SK-N-SH (cell line): ENCODE measurements at regions not wholly inside any gene's neighbourhood (a gene's known extent, or its start where the extent isn't known, plus 50 kb on each side); places are given as distances from the start of the nearest gene placed in this dataset.

Experiments used
- CTCF ChIA-PET: fragments of 300-600, 350-600 bp; formaldehyde crosslinking; extraction: SDS; loops from one replicate; lab custom pipeline; 2021; lab: Yijun Ruan, JAX
- POLR2A ChIA-PET: fragments of 350-600 bp; sonication (Branson Sonifier 250); formaldehyde crosslinking; extraction: SDS; loops from one replicate; lab custom pipeline; 2020; ENCODE audit warnings: antibody characterized with exemption, inconsistent platforms; lab: Yijun Ruan, JAX
- DNase-seq: peaks from one replicate; pipeline ENCODE4 v3.0.0; 2012
- H2AFZ ChIP-seq: fragments of 200-600 bp; sonication (generic); 2 replicates; pipeline ENCODE4 v1.8.1; 2016; ENCODE audit warnings: antibody characterized with exemption, mild to moderate bottlenecking, low read depth
- H3F3A ChIP-seq: fragments of 200-600 bp; sonication (generic); replicated peaks from 2 replicates; pipeline ENCODE3; 2016; ENCODE audit warnings: antibody characterized with exemption, mild to moderate bottlenecking; ENCODE audit not compliant: insufficient read depth
- H3K27ac ChIP-seq, 2 experiments: fragments of 200-500 bp in 1 of 2; fragments of 200-600 bp in 1 of 2; sonication (Bioruptor generic) in 1 of 2; sonication (generic), shearing (Covaris generic) in 1 of 2; 2 replicates each; pipeline versions ENCODE4 v1.5.1 to v1.6.1; 2014 to 2016; ENCODE audit warnings: low read depth in 2 of 2, inconsistent platforms in 1 of 2, low read length in 1 of 2, mild to moderate bottlenecking in 1 of 2, mixed read lengths in 1 of 2
- H3K27me3 ChIP-seq: fragments of 200-600 bp; sonication (generic), shearing (Covaris generic); 2 replicates; pipeline ENCODE4 v1.6.1; 2016; ENCODE audit warnings: mixed run types; ENCODE audit not compliant: insufficient read depth
- H3K36me3 ChIP-seq, 2 experiments: fragments of 200-500 bp in 1 of 2; fragments of 200-600 bp in 1 of 2; sonication (Bioruptor generic) in 1 of 2; sonication (generic) in 1 of 2; replicated peaks in 1 of 2; 2 replicates each; pipeline versions ENCODE3 to v1.5.1; 2014 to 2016; ENCODE audit warnings: low read length in 1 of 2, mild to moderate bottlenecking in 1 of 2; ENCODE audit not compliant: insufficient read depth in 2 of 2, control insufficient read depth in 1 of 2
- H3K4me1 ChIP-seq, 2 experiments: fragments of 200-500 bp in 1 of 2; fragments of 200-600 bp in 1 of 2; sonication (Bioruptor generic) in 1 of 2; sonication (generic), shearing (Covaris generic) in 1 of 2; 2 replicates each; pipeline versions ENCODE4 v1.5.1 to v1.6.1; 2014 to 2016; ENCODE audit warnings: low read depth in 1 of 2, low read length in 1 of 2, mixed run types in 1 of 2; ENCODE audit not compliant: insufficient read depth in 2 of 2, control insufficient read depth in 1 of 2
- H3K4me2 ChIP-seq: fragments of 200-600 bp; sonication (generic), shearing (Covaris generic); 2 replicates; pipeline ENCODE4 v1.6.1; 2017; ENCODE audit warnings: mixed run types
- H3K4me3 ChIP-seq, 2 experiments: fragments of 200-500 bp in 1 of 2; fragments of 200-600 bp in 1 of 2; sonication (Bioruptor generic) in 1 of 2; sonication (generic), shearing (Covaris generic) in 1 of 2; 2 replicates each; pipeline versions ENCODE4 v1.5.1 to v1.8.1; 2014 to 2016; ENCODE audit warnings: low read depth in 2 of 2, inconsistent platforms in 1 of 2, low read length in 1 of 2, mild to moderate bottlenecking in 1 of 2, mixed read lengths in 1 of 2, moderate library complexity in 1 of 2
- H3K79me2 ChIP-seq: fragments of 200-600 bp; sonication (generic); 2 replicates; pipeline ENCODE4 v1.8.1; 2017; ENCODE audit warnings: mild to moderate bottlenecking; ENCODE audit not compliant: insufficient read depth
- H3K9ac ChIP-seq: fragments of 200-600 bp; sonication (generic); 2 replicates; pipeline ENCODE4 v1.6.1; 2017; ENCODE audit warnings: mixed run types
- H3K9me2 ChIP-seq: fragments of 200-600 bp; sonication (generic); 2 replicates; pipeline ENCODE4 v1.6.1; 2017; ENCODE audit warnings: mixed run types
- H3K9me3 ChIP-seq: fragments of 200-600 bp; sonication (generic); 2 replicates; pipeline ENCODE4 v1.6.1; 2017; ENCODE audit warnings: mixed run types, mild to moderate bottlenecking, moderate library complexity
- H4K20me1 ChIP-seq: fragments of 200-600 bp; sonication (generic); 2 replicates; pipeline ENCODE4 v1.6.1; 2017; ENCODE audit warnings: mild to moderate bottlenecking, mixed run types; ENCODE audit not compliant: insufficient read depth
- CTCF ChIP-seq: fragments of 200-600 bp; sonication (generic); IDR thresholded peaks from 2 replicates; pipeline ENCODE4 v1.6.1; 2017; ENCODE audit warnings: antibody characterized with exemption, mild to moderate bottlenecking, moderate library complexity
- ELF1 ChIP-seq: IDR thresholded peaks from 2 replicates; pipeline ENCODE4 v1.4.0; 2012
- FOSL2 ChIP-seq: IDR thresholded peaks from 2 replicates; pipeline ENCODE4 v1.4.0; 2012; ENCODE audit warnings: low read depth, mild to moderate bottlenecking, moderate library complexity, borderline replicate concordance
- GATA2 ChIP-seq: sonication (generic); formaldehyde crosslinking; IDR thresholded peaks from 2 replicates; pipeline ENCODE4 v1.5.0; 2020; ENCODE audit warnings: mild to moderate bottlenecking, missing genetic modification reagents
- JUND ChIP-seq: IDR thresholded peaks from 2 replicates; pipeline ENCODE4 v1.4.0; 2012
- NFIC ChIP-seq: IDR thresholded peaks from 2 replicates; pipeline ENCODE4 v1.4.0; 2012; ENCODE audit warnings: borderline replicate concordance
- PBX3 ChIP-seq: IDR thresholded peaks from 2 replicates; pipeline ENCODE4; 2012
- POLR2AphosphoS5 ChIP-seq: IDR thresholded peaks from 2 replicates; pipeline ENCODE4 v1.6.1; 2012; ENCODE audit warnings: low read depth, low read length
- RAD21 ChIP-seq: IDR thresholded peaks from 2 replicates; pipeline ENCODE4 v1.6.1; 2012; ENCODE audit warnings: mild to moderate bottlenecking, low read length
- RCOR1 ChIP-seq: fragments of 150-350 bp; IDR thresholded peaks from 2 replicates; pipeline ENCODE4 v1.6.1; 2017; ENCODE audit warnings: antibody characterized with exemption, low read length
- RFX5 ChIP-seq: IDR thresholded peaks from 2 replicates; pipeline ENCODE4 v1.6.1; 2012; ENCODE audit warnings: mild to moderate bottlenecking, improper control_type of control experiment, low read length
- RXRA ChIP-seq: IDR thresholded peaks from 2 replicates; pipeline ENCODE4 v1.4.0; 2012; ENCODE audit warnings: low read depth, mild to moderate bottlenecking, borderline replicate concordance
- SMC3 ChIP-seq: IDR thresholded peaks from 2 replicates; pipeline ENCODE4 v1.6.1; 2012; ENCODE audit warnings: low read depth, low read length, improper control_type of control experiment
- TAF1 ChIP-seq: IDR thresholded peaks from 2 replicates; pipeline ENCODE4 v1.6.1; 2012; ENCODE audit warnings: low read depth, mild to moderate bottlenecking, low read length, moderate library complexity, borderline replicate concordance
- TCF12 ChIP-seq: IDR thresholded peaks from 2 replicates; pipeline ENCODE4 v1.4.0; 2012
- YY1 ChIP-seq: IDR thresholded peaks from 2 replicates; pipeline ENCODE4 v1.4.0; 2012; ENCODE audit warnings: low read depth, mild to moderate bottlenecking
- ZBTB33 ChIP-seq: IDR thresholded peaks from 2 replicates; pipeline ENCODE4 v1.4.0; 2012; ENCODE audit warnings: low read depth, borderline replicate concordance
- WGBS: methylation state at CpG from one replicate; pipeline ENCODE4 v1.1.6; 2017; ENCODE audit warnings: low lambda C conversion rate; 5-methylcytosine and 5-hydroxymethylcytosine counted together

GRCh38 chr16:17832738-17833137, 362.0 kb upstream of the XYLT1 start:
- Histone ChIP-seq H3K27me3 (no peaks in the 10 kb centered on the region), H3F3A (peaks cover 10% of the 10 kb centered on the region), H3K9me2 (no peaks in the 10 kb centered on the region), H3K9me3 (no peaks in the 10 kb centered on the region), H2AFZ (no peak overlapping the region; the same call in 1 of the 2 replicates), H3K4me1 (peaks cover 0 to 3% of the 10 kb centered on the region in 2 experiments; a peak in 2 of 4 replicates), H3K4me3 (no peak overlapping the region), H3K4me2 (no peak overlapping the region), H3K36me3 (no peaks in the 10 kb centered on the region), H3K79me2 (no peaks in the 10 kb centered on the region), H4K20me1 (no peaks in the 10 kb centered on the region), H3K9ac (no peak overlapping the region), H3K27ac (no peak overlapping the region; a peak in 1 of 4 replicates)
- ChIA-PET CTCF (interaction anchor here (0.7 to 1.0 kb wide), 2 partner anchors 15 to 30 kb away, joined by 3 read pairs; no protein-coding TSS in a partner anchor), POLR2A (no interaction called here)
- no peak for DNase-seq
- WGBS = 73% methylated on average over 2 of the region's 2 CpGs
- TF ChIP-seq FOSL2 = peak; percentile 48; the same call in 1 of the 2 replicates
- no peak for TF ChIP-seq YY1
- TF ChIP-seq JUND = peak; percentile 54; the same call in 1 of the 2 replicates
- peak; percentile 37; the same call in 1 of the 2 replicates for TF ChIP-seq TCF12
- TF ChIP-seq PBX3 = peak; percentile 53

- H3K27me3 ChIP-seq = no peaks in the 10 kb centered on the region
- peaks cover 15% of the 10 kb centered on the region for H3F3A ChIP-seq
- no peak for DNase-seq
Measured at GRCh38 chr16:17831330-17831729, 360.6 kb upstream of the XYLT1 start.

More at GRCh38 chr16:17831330-17831729, 360.6 kb upstream of the XYLT1 start:
- TF ChIP-seq POLR2AphosphoS5 (no peak), NFIC (no peak), YY1 (peak; percentile 59; the same call in 1 of the 2 replicates), RCOR1 (no peak), GATA2 (no peak), CTCF (peak; percentile 50), RAD21 (peak; percentile 57), RXRA (no peak), RFX5 (no peak), ELF1 (no peak), ZBTB33 (no peak), SMC3 (peak; percentile 29), TAF1 (no peak)
- no peak overlapping the region for H3K27ac ChIP-seq
- H3K36me3 ChIP-seq = no peaks in the 10 kb centered on the region
- WGBS = 94% methylated on average over 5 of the region's 5 CpGs
- no peaks in the 10 kb centered on the region for H3K79me2 ChIP-seq
- no peak overlapping the region for H2AFZ ChIP-seq
- no peaks in the 10 kb centered on the region for H3K9me2 ChIP-seq
- no peak overlapping the region for H3K9ac ChIP-seq
- H3K4me2 ChIP-seq = no peak overlapping the region
- CTCF ChIA-PET = interaction anchor here (1.4 kb wide), 1 partner anchor 15 kb away, joined by 3 read pairs; no protein-coding TSS in a partner anchor
- H3K4me3 ChIP-seq = no peak overlapping the region
- H4K20me1 ChIP-seq = no peaks in the 10 kb centered on the region
- H3K4me1 ChIP-seq = peaks cover 6 to 11% of the 10 kb centered on the region in 2 experiments; a peak in 3 of 4 replicates
- POLR2A ChIA-PET = no interaction called here
- H3K9me3 ChIP-seq = no peaks in the 10 kb centered on the region
